ENCODE measurements at regions not wholly inside any gene's neighbourhood (a gene's known extent, or its start where the extent isn't known, plus 50 kb on each side); places are given as distances from the start of the nearest gene placed in this dataset.

- no peak for TF ChIP-seq CTCF (IDR thresholded peaks at IDR 0.05; ENCODE audit: insufficient read depth, low read length, poor library complexity, severe bottlenecking)
- Histone ChIP-seq H3K4me3 (ENCODE audit: low read depth, low read length) (no peak overlapping the region), H3K36me3 (ENCODE audit: control insufficient read depth, insufficient read depth, low read length) (no peaks in the 10 kb centered on the region), H3K27me3 (ENCODE audit: control insufficient read depth, insufficient read depth, low read length) (no peaks in the 10 kb centered on the region)
- DNase-seq (ENCODE audit: low read depth), result no peak
Measured at GRCh38 chr5:125199373-125199772, 452.9 kb upstream of the ZNF608 start.

GRCh38 chr5:125199968-125200865, 453.8 kb upstream of the ZNF608 start:
- TF ChIP-seq CTCF (IDR thresholded peaks at IDR 0.05; ENCODE audit: insufficient read depth, low read length, poor library complexity, severe bottlenecking), result no peak
- Histone ChIP-seq H3K27me3 (ENCODE audit: control insufficient read depth, insufficient read depth, low read length) (no peaks in the 10 kb centered on the region), H3K4me3 (ENCODE audit: low read depth, low read length) (peak overlapping the region; percentile 30), H3K36me3 (ENCODE audit: control insufficient read depth, insufficient read depth, low read length) (no peaks in the 10 kb centered on the region)
- DNase-seq (ENCODE audit: low read depth), result no peak

DNA sequence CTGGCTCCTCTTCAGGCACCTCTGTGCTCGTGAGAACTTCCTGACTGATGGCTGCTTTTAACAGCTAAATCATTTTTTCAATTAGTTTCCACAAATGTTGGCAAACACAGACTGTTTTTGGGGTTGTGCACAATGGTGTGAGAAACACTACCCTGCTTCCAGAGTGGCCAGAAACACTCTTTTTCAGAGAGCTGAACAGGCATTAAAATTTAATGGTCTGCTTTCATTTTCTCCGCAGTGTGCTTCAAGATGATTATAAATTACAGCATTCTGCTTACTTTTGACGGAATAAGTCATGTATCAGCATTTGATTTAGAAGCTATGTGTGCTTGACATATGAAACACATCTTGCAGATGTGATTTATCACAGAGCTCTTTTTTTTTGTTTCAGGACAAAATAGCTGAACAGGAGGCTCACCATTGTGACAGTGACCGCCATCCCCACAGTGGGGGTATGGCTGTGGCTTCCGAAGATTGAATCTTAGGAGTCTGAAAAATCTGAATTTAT, 454.5 kb upstream of the ZNF608 start:
- peak overlapping the region; percentile 30 for H3K4me3 ChIP-seq (ENCODE audit: low read depth, low read length)
- no peak for TF ChIP-seq CTCF (IDR thresholded peaks at IDR 0.05; ENCODE audit: insufficient read depth, low read length, poor library complexity, severe bottlenecking)
- H3K36me3 ChIP-seq (ENCODE audit: control insufficient read depth, insufficient read depth, low read length), result no peaks in the 10 kb centered on the region
- H3K27me3 ChIP-seq (ENCODE audit: control insufficient read depth, insufficient read depth, low read length), result no peaks in the 10 kb centered on the region
- no peak for DNase-seq (ENCODE audit: low read depth)

DNA sequence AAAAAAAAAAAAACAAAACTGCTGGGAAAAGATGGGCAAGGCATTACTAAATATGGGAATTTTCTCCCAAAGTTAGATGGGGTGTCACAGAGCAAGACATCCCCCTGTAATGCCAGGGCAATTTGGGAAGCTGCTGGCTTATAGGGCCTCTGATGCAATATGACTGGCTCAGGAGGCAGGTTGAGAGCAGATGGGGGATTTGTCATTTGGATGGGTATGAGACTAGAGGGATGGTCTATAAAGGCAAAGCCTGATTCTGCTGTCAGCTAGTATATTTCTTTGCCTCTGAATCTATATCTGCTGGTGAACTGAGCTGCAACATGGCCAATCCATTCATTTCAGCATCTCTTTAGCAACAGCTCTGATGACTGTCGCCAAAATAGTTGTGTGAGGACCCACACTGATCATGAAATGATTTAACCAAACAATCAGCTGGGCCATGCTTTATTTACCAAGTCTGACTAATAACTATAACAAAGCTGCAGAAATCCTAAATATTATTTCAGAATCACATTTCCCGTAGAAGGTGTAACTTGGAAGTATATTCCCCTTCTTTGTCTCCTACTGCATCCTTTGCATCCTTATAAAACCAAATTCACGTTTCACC, 455.1 kb upstream of the ZNF608 start:
- no peak for DNase-seq (ENCODE audit: low read depth)
- no peaks in the 10 kb centered on the region for H3K27me3 ChIP-seq (ENCODE audit: control insufficient read depth, insufficient read depth, low read length)
- TF ChIP-seq CTCF (IDR thresholded peaks at IDR 0.05; ENCODE audit: insufficient read depth, low read length, poor library complexity, severe bottlenecking), result no peak
- H3K4me3 ChIP-seq (ENCODE audit: low read depth, low read length), result no peak overlapping the region
- no peaks in the 10 kb centered on the region for H3K36me3 ChIP-seq (ENCODE audit: control insufficient read depth, insufficient read depth, low read length)

- H3K36me3 ChIP-seq (ENCODE audit: control insufficient read depth, insufficient read depth, low read length), result no peaks in the 10 kb centered on the region
- TF ChIP-seq CTCF (IDR thresholded peaks at IDR 0.05; ENCODE audit: insufficient read depth, low read length, poor library complexity, severe bottlenecking), result no peak
- H3K27me3 ChIP-seq (ENCODE audit: control insufficient read depth, insufficient read depth, low read length), result no peaks in the 10 kb centered on the region
- H3K4me3 ChIP-seq (ENCODE audit: low read depth, low read length), result no peak overlapping the region
- no peak for DNase-seq (ENCODE audit: low read depth)
Measured at GRCh38 chr5:125202353-125202752, 455.9 kb upstream of the ZNF608 start.

All from kidney epithelial cell (primary cell).